NOMO-1 (cell line): ENCODE measurements at regions not wholly inside any gene's neighbourhood (a gene's known extent, or its start where the extent isn't known, plus 50 kb on each side); places are given as distances from the start of the nearest gene placed in this dataset.

Source experiments
- DNase-seq, 2 experiments: peaks; one replicate each; lab custom pipeline; 2025; ENCODE audit not compliant: unreplicated experiment in 2 of 2; lab: John Stamatoyannopoulos, UW

GRCh38 chr12:125300249-125300648 lies 235.0 kb downstream of the AACS start:
- DNase-seq: no peak

DNA sequence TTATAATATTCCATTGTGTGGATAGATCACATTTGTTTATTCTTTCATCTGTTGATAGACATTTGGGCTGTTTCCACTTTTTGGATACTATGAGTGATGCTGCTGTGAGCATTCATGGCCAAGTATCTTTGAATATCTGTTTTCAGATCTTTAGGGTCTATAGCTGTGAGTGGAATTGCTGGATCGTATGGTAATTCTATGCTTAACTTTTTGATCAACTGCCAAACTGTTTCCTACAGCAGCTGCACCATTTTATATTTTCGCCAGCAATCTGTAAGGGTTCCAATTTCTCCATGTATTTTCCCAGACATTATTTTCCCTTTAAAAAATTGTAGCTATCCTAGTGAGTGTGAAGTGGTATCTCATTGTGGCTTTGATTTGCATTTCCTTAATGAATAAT lies 238.1 kb downstream of the AACS start:
- no peak for DNase-seq

DNA sequence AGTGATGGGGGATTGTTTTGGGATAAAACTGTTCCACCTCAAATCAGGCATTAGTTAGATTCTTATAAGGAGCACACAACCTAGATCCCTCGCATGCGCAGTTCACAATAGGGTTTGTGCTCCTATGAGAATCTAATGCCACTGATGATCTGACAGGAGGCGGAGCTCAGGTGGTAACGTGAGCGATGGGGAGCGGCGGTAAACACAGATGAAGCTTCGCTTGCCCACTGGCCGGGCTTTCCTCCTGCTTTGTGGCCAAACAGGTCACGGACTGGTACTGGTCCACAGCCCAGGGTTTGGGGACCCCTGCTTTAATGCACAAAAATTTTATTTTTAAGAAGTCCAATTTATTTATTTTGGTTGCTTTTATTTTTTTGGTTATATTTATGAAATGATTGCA lies 238.8 kb downstream of the AACS start:
- no peak for DNase-seq

DNA sequence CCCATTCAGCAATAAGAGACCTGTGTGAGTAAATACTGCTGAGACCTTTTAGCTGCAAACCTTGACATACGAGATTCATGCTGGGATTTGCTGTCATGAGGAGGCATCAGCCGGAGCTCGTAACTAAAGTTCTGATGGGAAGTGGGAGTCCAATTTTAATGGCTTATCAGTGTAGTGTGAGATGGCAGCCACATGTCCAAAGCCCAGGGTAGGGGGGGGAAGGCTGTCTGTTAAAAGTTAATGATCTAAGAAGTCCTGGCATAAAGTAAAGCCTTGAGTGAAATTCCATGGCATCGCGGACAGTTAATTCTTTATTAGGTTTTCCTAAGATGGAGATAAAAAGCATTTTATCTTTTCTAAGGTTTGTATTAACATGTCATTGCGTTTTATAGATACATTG lies 240.0 kb downstream of the AACS start:
- no peak for DNase-seq

DNA sequence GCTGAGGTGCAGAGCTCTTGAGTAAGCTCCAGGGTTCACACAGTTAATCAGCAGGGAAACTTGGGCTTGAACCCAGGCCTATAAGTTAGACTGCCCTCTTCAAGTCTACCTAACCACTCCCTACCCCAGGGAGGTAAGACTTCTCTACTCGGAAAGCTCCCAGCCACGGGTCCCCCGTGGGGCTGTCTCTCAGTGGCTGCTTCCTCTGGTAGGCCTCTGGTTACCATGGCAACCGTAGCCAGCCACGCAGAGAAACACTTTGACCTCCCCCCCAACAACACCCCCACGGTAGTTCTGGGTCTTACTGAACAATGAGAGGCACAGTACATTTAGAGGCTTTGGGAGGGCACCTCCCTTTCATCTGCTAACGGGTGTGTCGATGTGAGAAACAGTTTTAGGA lies 245.2 kb downstream of the AACS start:
- no peak for DNase-seq

- no peak for DNase-seq
Measured at GRCh38 chr12:125311050-125311449, 245.8 kb downstream of the AACS start.

DNA sequence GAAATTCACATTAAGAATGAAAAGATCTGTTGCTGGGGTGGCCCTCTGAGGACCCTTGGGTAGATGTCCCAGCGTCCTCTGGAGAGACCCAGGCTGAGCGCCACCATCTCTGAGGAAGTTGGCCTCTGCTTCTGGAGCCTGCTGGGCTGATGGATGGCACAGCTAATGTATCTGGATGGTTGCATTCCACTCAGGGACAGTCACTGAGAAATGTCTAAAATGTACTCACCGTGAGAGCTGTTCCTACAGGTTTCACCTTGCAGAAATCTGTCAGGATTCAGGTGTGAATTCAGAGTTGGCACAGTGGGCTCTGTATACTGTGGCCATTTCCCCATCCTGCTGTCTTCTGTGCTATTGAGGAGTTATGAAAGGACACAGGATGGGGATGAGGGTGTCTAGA lies 247.2 kb downstream of the AACS start:
- DNase-seq: no peak

DNA sequence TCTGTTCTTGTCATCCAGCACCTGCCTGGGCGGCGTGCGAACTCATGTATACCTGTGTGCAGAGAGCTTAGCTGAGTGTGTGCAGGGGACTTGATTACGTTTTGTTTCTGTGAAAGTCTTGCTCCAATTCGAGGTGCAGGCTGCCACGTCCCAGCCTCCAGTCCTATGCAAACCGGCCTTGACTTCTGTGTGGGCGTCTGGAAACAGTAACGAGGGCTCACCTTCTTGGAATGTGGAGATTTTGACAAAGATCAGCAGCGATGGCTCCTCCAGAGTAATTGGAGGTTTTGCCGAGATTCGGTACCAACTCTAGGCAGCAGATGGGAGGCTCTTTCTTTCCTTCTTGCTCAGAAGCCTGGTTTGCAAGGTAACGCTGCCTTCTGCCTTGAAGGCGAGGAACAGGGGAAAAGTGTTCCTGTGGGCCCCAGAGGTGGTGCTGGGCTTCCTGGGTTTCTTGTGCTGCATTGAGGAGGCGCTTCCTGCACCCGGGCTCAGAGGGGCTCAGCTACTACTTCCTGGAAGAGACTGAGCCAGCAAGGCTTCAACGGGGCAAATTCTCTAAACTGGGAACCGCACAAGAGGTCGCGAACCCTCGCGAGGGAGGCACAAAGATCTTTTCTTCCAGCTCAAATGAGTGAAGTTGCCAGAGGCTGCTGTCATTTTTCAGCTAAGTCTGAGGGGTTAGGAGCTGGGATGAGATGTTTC lies 249.0 kb downstream of the AACS start:
- DNase-seq: no peak

DNA sequence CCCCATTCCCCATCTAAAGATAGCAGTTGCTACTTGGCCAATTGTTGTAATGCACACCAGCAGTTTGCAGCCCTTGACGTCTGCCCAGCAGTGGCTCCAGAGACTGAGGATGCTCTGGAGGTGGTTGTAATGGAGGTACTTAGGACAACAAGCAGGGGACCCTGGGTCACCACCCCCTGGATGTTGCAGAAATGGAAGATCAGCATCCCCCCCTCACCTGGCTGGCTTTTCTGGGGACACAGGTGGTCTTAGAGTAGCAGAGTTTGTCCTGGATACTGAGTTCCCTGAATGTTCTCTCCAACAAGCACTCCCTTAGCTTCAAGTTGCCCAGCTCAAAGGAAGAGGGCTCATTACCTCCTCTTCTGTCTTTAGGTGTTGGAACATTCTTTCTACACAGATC lies 250.5 kb downstream of the AACS start:
- DNase-seq: no peak

- no peak for DNase-seq
Measured at GRCh38 chr12:125320177-125320576, 254.9 kb downstream of the AACS start.

DNA sequence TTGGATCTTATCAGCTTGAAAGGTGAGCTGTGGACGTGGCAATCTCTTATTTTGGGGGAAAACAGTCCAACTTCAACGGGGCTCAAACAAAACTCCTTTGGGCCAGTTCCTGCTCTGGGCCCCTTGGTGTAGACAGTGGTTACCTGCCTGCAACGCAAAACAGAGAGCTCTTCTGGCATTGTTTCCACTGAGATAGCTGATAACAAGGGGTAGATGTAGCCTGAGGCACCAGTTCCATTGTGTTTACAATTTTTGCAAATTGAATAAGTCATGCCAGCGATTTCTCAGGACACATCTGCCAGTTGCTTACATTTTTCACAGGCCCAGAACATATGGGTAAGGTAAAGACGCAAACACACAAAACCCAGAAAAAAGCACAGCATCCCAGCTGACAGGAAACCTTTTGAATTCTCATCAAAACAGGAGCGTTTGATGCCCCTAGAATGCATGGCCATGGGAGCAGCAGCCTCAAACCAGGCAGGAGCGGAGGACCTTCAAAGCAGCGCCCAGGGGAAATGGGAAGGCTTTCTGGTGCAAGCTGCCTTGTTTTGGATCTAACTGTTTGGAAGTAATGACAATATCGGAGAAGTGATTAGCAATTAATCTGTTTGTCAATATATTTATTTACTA lies 259.7 kb downstream of the AACS start:
- no peak for DNase-seq

DNA sequence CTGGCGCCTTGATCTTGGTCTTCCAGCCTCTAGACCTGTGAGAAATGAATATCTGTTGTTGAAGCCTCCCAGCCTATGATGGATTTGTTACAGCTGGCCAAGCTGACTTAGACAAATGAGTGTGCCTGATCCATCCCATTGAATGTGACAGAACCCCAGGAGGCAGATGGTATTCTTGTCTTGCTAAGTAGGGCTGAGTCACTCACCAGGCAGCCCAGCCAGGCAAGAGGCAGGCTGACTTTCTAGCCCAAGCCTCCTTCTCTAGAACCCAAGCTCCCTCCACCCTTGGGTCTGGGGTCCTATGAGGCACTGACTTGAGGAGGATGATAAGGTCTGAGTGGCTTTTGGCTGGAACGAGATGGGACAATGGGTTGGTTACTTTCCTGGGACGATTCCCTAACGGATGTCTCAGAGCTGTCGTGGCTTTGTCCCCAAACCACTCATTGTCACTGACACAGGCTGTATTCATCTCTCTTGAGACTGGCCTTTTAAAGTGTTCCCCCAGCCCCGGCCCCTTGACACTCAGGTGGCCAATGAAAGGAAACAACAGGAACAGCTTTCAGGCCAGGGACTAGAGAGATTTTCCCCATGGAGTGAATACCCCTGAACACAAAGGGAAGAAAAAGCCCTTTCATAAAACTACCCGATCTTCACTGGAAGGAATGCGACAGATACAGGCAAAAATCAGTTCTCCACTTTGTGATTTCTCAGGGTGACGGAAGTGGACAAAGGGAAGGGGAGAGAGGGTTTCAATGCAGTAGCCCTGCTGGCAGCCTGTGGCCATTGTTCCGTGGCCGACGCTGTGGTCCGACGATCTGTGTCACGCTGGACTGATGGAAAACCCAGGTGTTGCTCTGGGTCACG lies 264.2 kb downstream of the AACS start:
- no peak for DNase-seq

DNA sequence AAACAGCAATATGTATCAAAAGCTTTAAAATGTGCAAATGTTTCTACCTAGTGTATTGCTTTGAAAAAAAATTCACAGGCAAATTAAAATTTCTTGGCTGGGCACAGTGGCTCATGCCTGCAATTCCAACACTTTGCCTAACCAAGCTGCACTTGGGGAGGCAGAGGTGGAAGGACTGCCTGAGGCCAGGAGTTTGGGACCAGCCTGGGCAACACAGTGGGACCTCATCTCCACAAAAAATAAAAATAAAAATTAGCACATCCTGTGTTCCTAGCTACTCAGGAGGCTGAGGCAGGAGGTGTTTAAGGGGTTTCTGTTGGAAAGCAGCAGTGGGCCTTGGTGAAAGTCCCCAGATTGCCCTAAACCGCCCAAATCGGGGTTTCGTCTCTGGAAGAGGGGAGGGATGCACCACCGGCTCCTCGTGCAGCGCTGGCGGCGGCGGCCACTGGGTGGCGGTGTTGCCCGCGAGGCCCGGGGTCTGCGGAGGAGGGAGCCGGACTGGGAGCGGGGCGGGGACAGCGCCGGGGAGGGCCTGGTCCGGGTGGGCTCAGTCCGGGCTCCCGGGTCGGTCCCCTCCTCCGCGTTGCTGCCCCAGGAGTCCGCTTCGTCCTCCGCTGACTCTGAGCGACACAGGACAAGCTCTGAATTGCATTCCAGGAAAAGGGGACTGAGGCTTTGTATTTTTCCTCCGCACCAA lies 265.6 kb downstream of the AACS start:
- peak; percentile 11 to 15 for DNase-seq

DNA sequence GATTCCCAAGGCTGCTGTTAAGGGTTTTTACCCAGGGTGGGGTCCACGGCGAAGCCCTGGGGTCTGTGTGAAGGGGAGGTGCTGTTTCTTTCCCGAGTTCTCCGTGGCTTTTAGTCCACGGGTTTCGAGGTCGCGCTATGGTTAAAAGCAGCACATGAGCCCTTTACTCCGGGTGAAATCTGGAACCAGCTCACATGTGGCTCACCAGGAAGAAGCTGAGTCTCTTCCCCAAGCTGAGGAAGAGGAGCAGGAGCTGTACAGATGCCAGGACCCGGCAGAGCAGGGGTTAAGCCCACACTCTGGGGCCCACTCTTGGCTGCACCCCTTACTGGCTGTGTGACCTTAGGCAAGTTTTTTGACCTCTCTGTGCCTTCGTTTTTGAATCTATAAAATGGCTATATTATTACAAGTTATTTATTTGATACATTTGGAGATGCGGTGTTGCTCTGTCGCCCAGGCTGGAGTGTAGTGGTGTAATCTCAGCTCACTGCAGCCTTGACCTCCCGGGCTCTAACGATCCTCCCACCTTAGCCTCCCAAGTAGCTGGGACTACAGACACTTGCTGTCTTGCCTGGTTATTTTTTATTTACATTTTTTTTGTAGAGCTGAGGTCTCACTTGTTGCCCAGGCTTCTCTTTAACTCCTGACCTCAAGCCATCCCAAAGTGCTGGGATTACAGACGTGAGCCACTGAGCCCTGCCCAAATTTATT lies 266.3 kb downstream of the AACS start:
- no peak for DNase-seq

DNA sequence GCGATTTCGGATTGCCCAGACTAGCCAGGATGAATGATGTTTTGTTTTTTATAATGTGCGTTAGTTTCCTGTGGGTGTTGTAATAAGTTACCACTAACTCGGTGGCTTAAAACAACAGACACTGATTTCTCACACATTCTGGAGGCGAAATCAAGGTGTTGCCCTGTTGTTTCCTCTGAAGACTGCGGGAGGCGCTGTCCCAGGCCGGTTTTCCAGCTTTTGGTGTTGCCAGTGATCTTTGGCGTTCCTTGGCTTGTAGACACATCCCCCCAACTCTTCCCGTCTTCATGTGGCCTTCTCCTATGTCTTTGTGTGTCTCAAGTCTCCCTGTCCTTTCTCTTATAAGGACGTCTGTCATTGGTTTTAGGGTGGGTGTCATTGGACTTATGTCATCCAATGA lies 267.7 kb downstream of the AACS start:
- DNase-seq: no peak

DNA sequence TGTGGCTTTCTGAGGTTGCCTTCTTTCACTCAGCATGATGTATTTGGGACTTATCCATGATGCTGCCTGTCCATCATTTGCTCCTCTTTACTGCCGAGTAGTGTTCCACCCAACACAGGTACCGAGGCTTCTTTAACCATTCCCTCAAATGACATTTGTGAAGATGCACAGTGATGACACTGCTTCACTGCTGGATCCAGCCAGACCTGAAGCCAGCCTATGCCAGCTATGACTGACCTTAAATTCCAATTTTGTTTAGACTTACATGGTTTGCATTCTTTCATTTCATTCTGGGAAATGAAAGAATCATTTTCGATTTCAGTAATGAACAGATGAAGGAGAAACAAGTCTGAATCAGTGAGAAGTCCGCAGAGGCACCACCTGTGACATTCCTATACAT lies 271.0 kb downstream of the AACS start:
- DNase-seq: no peak

GRCh38 chr12:125340791-125341190 lies 275.6 kb downstream of the AACS start:
- DNase-seq: no peak

- DNase-seq: no peak
Measured at GRCh38 chr12:125341422-125341821, 276.2 kb downstream of the AACS start.

- no peak for DNase-seq
Measured at GRCh38 chr12:125343649-125344048, 278.4 kb downstream of the AACS start.

DNA sequence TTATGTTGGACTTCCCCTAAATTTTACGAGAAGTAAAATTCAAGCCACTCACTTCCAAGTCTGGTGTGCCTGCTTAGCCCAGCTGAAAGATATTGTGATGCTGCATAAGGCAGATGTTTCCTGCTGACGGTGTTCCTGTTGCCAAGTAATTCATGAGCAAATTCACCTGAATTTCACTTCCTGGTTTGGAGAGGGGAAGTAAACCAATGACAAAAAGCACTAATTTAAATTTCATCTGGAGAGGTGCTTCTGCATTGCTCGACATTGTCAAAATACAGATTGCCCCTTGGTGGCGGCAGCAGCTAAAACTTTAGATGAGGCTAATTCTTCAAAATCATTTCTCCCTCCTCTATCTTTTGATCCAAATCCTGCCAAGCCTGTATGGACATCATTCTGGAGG lies 281.1 kb downstream of the AACS start:
- peak in 1 of 2 experiments; percentile 18 for DNase-seq

GRCh38 chr12:125351788-125352187 lies 286.6 kb downstream of the AACS start:
- no peak for DNase-seq
